ENCODE measurements at regions not wholly inside any gene's neighbourhood (a gene's known extent, or its start where the extent isn't known, plus 50 kb on each side); places are given as distances from the start of the nearest gene placed in this dataset.

DNA sequence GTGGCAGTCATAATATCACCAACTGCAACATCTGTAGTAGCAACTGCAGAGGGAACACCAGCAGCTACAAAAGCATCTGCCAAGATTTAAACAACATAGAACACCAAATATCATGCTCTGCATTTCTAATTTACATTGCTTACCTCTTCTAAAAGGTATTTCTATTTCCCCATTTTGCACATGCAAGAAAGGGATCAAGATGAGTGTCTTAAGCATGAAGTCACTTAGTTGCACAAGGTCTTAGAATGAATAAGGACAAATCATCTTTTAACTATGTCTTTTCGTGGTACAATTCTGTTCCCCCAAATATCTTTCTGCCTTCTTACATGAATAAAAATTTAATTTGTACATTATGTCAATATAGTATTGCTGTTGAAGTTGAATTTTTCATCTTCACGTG lies 1746.4 kb downstream of the EFNA5 start:
- TF ChIP-seq, protein P1, sequence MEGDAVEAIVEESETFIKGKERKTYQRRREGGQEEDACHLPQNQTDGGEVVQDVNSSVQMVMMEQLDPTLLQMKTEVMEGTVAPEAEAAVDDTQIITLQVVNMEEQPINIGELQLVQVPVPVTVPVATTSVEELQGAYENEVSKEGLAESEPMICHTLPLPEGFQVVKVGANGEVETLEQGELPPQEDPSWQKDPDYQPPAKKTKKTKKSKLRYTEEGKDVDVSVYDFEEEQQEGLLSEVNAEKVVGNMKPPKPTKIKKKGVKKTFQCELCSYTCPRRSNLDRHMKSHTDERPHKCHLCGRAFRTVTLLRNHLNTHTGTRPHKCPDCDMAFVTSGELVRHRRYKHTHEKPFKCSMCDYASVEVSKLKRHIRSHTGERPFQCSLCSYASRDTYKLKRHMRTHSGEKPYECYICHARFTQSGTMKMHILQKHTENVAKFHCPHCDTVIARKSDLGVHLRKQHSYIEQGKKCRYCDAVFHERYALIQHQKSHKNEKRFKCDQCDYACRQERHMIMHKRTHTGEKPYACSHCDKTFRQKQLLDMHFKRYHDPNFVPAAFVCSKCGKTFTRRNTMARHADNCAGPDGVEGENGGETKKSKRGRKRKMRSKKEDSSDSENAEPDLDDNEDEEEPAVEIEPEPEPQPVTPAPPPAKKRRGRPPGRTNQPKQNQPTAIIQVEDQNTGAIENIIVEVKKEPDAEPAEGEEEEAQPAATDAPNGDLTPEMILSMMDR (IDR thresholded peaks at IDR 0.05) = no peak
- TF ChIP-seq GABPA (IDR thresholded peaks at IDR 0.05; ENCODE audit: low read depth) (no peak), YY1 (IDR thresholded peaks at IDR 0.05; ENCODE audit: low read depth) (no peak), NFIC (IDR thresholded peaks at IDR 0.05; ENCODE audit: borderline replicate concordance) (no peak), TCF12 (IDR thresholded peaks at IDR 0.05) (no peak), MAX (IDR thresholded peaks at IDR 0.05; ENCODE audit: low read depth) (no peak), FOSL2 (IDR thresholded peaks at IDR 0.05; ENCODE audit: borderline replicate concordance, low read depth) (no peak), CHD2 (IDR thresholded peaks at IDR 0.05; ENCODE audit: low read length, partially characterized antibody) (no peak), POLR2AphosphoS5 (IDR thresholded peaks at IDR 0.05; ENCODE audit: low read depth, low read length) (no peak)
